GM19397 (cell line): ENCODE measurements at regions not wholly inside any gene's neighbourhood (a gene's known extent, or its start where the extent isn't known, plus 50 kb on each side); places are given as distances from the start of the nearest gene placed in this dataset.
"Not testable (repeated sequence)": the region's sequence is repeated elsewhere in the genome, so short reads cannot be mapped to it uniquely, and the experiment has no call there.

Source experiments
- ATAC-seq: cut with Tn5 transposase; IDR thresholded peaks from one replicate; pipeline ENCODE4 v1.9.1; 2021; ENCODE audit warnings: mild to moderate bottlenecking, moderate library complexity; ENCODE audit not compliant: unreplicated experiment

GRCh38 chr6:11891547-11891946, 112.9 kb upstream of the ADTRP start:
- ATAC-seq = no peak

- ATAC-seq = no peak
Measured at GRCh38 chr6:11890849-11891248, 112.2 kb upstream of the ADTRP start.

- no peak for ATAC-seq
Measured at GRCh38 chr6:11890209-11890608, 111.6 kb upstream of the ADTRP start.

- ATAC-seq = no peak
Measured at GRCh38 chr6:11889572-11889971, 111.0 kb upstream of the ADTRP start.

GRCh38 chr6:11888727-11889126, 110.1 kb upstream of the ADTRP start:
- no peak for ATAC-seq

GRCh38 chr6:11885159-11885558, 106.6 kb upstream of the ADTRP start:
- no peak for ATAC-seq

- not testable (repeated sequence) for ATAC-seq
Measured at GRCh38 chr6:11883471-11883870, 104.9 kb upstream of the ADTRP start.

- not testable (repeated sequence) for ATAC-seq
Measured at GRCh38 chr6:11880156-11880555, 101.6 kb upstream of the ADTRP start.

GRCh38 chr6:11878735-11879134, 100.1 kb upstream of the ADTRP start:
- ATAC-seq = no peak

- ATAC-seq = no peak
Measured at GRCh38 chr6:11878029-11878428, 99.4 kb upstream of the ADTRP start.

GRCh38 chr6:11876934-11877433, 98.4 kb upstream of the ADTRP start:
- ATAC-seq = peak; percentile 61

GRCh38 chr6:11875325-11876109, 96.9 kb upstream of the ADTRP start:
- no peak for ATAC-seq

- ATAC-seq = no peak
Measured at GRCh38 chr6:11869672-11870340, 91.2 kb upstream of the ADTRP start.

- ATAC-seq = no peak
Measured at GRCh38 chr6:11868392-11868791, 89.8 kb upstream of the ADTRP start.

GRCh38 chr6:11865680-11866300, 87.2 kb upstream of the ADTRP start:
- no peak for ATAC-seq

GRCh38 chr6:11858439-11858838, 79.8 kb upstream of the ADTRP start:
- no peak for ATAC-seq

GRCh38 chr6:11855743-11856142, 77.1 kb upstream of the ADTRP start:
- no peak for ATAC-seq

GRCh38 chr6:11854408-11855165, 76.0 kb upstream of the ADTRP start:
- no peak for ATAC-seq

GRCh38 chr6:11853678-11854407, 75.2 kb upstream of the ADTRP start:
- no peak for ATAC-seq

GRCh38 chr6:11852061-11852651, 73.6 kb upstream of the ADTRP start:
- ATAC-seq = no peak
